ENCODE measurements at regions not wholly inside any gene's neighbourhood (a gene's known extent, or its start where the extent isn't known, plus 50 kb on each side); places are given as distances from the start of the nearest gene placed in this dataset.

DNA sequence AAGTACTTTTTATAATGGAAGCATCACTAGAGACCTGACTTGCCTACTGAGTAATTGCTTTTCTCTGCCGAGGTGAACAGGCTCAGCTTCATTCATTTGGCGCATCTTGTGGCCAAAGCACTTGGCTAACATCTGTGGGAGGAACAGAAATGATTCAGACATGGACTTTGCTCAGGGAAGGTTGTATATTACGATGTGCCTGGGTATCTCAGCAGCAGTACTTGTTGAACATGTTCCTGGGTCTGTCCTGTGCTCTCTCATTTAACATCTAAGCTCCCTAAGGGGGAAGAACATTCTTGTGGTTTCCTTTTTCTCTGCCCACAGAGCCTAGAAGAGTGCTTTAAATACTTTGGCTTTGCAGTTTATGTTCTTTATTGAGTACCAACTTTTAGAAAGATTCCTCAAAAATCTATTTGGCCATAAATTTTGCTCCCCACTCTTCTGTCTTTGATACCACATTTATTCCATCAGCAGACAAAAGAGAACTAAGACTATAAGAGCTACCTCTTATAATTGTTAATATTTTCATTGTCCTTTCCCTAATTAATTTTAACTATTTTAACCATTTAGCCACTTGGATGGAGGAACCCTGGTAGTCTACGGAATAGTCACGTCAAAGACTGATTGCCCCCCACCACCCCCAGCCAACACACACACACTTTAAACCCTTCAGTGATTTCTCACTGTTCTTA is 101.2 kb upstream of the EGLN3 start (continued):
- TF ChIP-seq YEATS4 (CRISPR knock-in tag; IDR thresholded peaks at IDR 0.05; ENCODE audit: borderline replicate concordance) (0 out of 2 replicates have a peak, but pooled peaks have one; percentile 52), ZNF567 (CRISPR knock-in tag; IDR thresholded peaks at IDR 0.05; ENCODE audit: borderline replicate concordance) (no peak), SOX5 (CRISPR knock-in tag; IDR thresholded peaks at IDR 0.05; ENCODE audit: borderline replicate concordance) (peak; percentile 68), GFI1 (CRISPR knock-in tag; IDR thresholded peaks at IDR 0.05; ENCODE audit: borderline replicate concordance) (no peak), FOSL1 (CRISPR knock-in tag; IDR thresholded peaks at IDR 0.05; ENCODE audit: borderline replicate concordance) (peak; percentile 65; the same call in 1 of the 2 replicates), KAT8 (CRISPR knock-in tag; IDR thresholded peaks at IDR 0.05) (peak; percentile 49), ZNF841 (CRISPR knock-in tag; IDR thresholded peaks at IDR 0.05; ENCODE audit: borderline replicate concordance) (no peak), ZNF549 (CRISPR knock-in tag; IDR thresholded peaks at IDR 0.05) (no peak), ZNF615 (CRISPR knock-in tag; IDR thresholded peaks at IDR 0.05; ENCODE audit: borderline replicate concordance) (no peak)
- TF ChIP-seq, protein P1, sequence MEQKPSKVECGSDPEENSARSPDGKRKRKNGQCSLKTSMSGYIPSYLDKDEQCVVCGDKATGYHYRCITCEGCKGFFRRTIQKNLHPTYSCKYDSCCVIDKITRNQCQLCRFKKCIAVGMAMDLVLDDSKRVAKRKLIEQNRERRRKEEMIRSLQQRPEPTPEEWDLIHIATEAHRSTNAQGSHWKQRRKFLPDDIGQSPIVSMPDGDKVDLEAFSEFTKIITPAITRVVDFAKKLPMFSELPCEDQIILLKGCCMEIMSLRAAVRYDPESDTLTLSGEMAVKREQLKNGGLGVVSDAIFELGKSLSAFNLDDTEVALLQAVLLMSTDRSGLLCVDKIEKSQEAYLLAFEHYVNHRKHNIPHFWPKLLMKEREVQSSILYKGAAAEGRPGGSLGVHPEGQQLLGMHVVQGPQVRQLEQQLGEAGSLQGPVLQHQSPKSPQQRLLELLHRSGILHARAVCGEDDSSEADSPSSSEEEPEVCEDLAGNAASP (CRISPR knock-in tag; IDR thresholded peaks at IDR 0.05; ENCODE audit: borderline replicate concordance): no peak
- TF ChIP-seq, protein P2, sequence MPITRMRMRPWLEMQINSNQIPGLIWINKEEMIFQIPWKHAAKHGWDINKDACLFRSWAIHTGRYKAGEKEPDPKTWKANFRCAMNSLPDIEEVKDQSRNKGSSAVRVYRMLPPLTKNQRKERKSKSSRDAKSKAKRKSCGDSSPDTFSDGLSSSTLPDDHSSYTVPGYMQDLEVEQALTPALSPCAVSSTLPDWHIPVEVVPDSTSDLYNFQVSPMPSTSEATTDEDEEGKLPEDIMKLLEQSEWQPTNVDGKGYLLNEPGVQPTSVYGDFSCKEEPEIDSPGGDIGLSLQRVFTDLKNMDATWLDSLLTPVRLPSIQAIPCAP (CRISPR knock-in tag; IDR thresholded peaks at IDR 0.05; ENCODE audit: low read depth): no peak
- TF ChIP-seq, protein P3, sequence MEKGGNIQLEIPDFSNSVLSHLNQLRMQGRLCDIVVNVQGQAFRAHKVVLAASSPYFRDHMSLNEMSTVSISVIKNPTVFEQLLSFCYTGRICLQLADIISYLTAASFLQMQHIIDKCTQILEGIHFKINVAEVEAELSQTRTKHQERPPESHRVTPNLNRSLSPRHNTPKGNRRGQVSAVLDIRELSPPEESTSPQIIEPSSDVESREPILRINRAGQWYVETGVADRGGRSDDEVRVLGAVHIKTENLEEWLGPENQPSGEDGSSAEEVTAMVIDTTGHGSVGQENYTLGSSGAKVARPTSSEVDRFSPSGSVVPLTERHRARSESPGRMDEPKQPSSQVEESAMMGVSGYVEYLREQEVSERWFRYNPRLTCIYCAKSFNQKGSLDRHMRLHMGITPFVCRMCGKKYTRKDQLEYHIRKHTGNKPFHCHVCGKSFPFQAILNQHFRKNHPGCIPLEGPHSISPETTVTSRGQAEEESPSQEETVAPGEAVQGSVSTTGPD (CRISPR knock-in tag; IDR thresholded peaks at IDR 0.05): no peak
- TF ChIP-seq, protein P4, sequence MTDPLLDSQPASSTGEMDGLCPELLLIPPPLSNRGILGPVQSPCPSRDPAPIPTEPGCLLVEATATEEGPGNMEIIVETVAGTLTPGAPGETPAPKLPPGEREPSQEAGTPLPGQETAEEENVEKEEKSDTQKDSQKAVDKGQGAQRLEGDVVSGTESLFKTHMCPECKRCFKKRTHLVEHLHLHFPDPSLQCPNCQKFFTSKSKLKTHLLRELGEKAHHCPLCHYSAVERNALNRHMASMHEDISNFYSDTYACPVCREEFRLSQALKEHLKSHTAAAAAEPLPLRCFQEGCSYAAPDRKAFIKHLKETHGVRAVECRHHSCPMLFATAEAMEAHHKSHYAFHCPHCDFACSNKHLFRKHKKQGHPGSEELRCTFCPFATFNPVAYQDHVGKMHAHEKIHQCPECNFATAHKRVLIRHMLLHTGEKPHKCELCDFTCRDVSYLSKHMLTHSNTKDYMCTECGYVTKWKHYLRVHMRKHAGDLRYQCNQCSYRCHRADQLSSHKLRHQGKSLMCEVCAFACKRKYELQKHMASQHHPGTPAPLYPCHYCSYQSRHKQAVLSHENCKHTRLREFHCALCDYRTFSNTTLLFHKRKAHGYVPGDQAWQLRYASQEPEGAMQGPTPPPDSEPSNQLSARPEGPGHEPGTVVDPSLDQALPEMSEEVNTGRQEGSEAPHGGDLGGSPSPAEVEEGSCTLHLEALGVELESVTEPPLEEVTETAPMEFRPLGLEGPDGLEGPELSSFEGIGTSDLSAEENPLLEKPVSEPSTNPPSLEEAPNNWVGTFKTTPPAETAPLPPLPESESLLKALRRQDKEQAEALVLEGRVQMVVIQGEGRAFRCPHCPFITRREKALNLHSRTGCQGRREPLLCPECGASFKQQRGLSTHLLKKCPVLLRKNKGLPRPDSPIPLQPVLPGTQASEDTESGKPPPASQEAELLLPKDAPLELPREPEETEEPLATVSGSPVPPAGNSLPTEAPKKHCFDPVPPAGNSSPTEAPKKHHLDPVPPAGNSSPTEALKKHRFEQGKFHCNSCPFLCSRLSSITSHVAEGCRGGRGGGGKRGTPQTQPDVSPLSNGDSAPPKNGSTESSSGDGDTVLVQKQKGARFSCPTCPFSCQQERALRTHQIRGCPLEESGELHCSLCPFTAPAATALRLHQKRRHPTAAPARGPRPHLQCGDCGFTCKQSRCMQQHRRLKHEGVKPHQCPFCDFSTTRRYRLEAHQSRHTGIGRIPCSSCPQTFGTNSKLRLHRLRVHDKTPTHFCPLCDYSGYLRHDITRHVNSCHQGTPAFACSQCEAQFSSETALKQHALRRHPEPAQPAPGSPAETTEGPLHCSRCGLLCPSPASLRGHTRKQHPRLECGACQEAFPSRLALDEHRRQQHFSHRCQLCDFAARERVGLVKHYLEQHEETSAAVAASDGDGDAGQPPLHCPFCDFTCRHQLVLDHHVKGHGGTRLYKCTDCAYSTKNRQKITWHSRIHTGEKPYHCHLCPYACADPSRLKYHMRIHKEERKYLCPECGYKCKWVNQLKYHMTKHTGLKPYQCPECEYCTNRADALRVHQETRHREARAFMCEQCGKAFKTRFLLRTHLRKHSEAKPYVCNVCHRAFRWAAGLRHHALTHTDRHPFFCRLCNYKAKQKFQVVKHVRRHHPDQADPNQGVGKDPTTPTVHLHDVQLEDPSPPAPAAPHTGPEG (CRISPR knock-in tag; IDR thresholded peaks at IDR 0.05): no peak
- TF ChIP-seq, protein P5, sequence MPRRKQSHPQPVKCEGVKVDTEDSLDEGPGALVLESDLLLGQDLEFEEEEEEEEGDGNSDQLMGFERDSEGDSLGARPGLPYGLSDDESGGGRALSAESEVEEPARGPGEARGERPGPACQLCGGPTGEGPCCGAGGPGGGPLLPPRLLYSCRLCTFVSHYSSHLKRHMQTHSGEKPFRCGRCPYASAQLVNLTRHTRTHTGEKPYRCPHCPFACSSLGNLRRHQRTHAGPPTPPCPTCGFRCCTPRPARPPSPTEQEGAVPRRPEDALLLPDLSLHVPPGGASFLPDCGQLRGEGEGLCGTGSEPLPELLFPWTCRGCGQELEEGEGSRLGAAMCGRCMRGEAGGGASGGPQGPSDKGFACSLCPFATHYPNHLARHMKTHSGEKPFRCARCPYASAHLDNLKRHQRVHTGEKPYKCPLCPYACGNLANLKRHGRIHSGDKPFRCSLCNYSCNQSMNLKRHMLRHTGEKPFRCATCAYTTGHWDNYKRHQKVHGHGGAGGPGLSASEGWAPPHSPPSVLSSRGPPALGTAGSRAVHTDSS (CRISPR knock-in tag; conservative IDR thresholded peaks at IDR 0.05): no peak

Data from HepG2 (cell line).